K562 (cell line): ENCODE measurements at regions not wholly inside any gene's neighbourhood (a gene's known extent, or its start where the extent isn't known, plus 50 kb on each side); places are given as distances from the start of the nearest gene placed in this dataset.

Experiments used
- EP300 ChIP-seq: IDR thresholded peaks from 2 replicates; pipeline ENCODE4 v1.6.1; 2012; ENCODE audit warnings: low read length, improper control_type of control experiment
- POU5F1 ChIP-seq: fragments of 150-350 bp; IDR thresholded peaks from 2 replicates; pipeline ENCODE4 v1.6.1; 2014; ENCODE audit warnings: borderline replicate concordance, low read length, low read depth, mild to moderate bottlenecking; ENCODE audit not compliant: partially characterized antibody

DNA sequence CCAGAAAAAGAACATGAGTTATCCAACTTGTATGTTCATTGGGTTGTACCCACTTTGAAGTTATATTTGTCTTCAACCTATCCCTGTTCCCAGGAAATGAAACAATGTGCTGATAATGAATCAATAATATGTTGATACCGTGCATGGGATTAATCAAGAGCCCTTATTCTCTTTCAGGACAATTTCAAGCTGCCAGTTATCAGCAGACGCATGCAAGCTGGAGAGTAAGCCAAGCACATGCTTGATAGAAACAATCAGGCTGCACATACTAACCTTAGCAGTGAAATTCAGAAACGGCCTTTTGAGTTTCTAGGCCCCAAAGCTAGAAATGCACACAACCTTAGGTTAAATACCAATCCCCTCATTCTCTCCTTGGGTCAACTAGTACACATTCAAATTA lies 480.4 kb upstream of the AGTR1 start:
- TF ChIP-seq POU5F1 (no peak), EP300 (no peak)
